Gastrocnemius medialis (tissue), 4 donors: ENCODE measurements at regions not wholly inside any gene's neighbourhood (a gene's known extent, or its start where the extent isn't known, plus 50 kb on each side); places are given as distances from the start of the nearest gene placed in this dataset.

Experiments used
- CTCF ChIP-seq, 5 experiments: fragments of 450-650 bp in 3 of 5; fragments of 200-600 bp in 2 of 5; sonication (generic) in 2 of 5; IDR thresholded peaks in 4 of 5; conservative IDR thresholded peaks in 1 of 5; 1 replicate in 4 of 5; 2 replicates in 1 of 5; pipeline ENCODE4 v1.5.1; 2016 to 2019; ENCODE audit warnings: antibody characterized with exemption in 5 of 5, mild to moderate bottlenecking in 3 of 5, moderate library complexity in 3 of 5
- POLR2A ChIP-seq, 2 donors: fragments of 450-650 bp; IDR thresholded peaks; one replicate each; pipeline ENCODE4 v1.6.1; 2017; ENCODE audit warnings: antibody characterized with exemption in 2 of 2, mild to moderate bottlenecking in 2 of 2, moderate library complexity in 2 of 2

DNA sequence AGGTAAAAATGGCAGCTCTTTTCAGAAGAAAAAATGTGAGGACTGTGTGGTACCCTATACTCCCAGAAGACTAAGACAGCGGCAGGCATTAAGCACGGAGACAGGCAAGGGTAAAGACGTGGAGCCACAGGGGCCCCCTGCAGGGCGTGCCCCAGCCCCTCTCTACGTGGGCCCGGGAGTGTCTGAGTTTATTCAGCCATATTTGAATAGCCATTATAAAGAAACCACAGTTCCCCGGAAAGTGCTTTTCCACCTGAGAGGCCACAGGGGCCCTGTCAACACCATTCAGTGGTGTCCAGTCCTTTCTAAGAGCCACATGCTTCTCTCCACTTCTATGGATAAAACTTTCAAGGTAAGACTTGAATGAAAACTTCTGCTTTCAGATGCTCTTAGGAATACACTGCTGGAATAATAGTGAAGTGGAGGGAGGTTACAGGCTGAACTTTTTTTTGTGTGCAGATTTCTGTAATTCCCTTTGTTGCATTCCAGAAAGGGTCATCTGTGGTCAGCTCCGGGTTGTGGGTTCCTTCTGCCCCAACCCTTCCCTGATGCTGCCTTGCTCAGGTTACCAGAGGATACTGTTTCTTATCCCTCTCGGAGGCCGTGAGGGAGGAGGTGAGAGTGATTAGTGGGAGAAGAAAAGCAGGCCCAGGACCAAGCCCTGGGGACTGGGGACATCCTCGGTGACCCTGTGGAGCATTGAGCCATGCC, 58.4 kb downstream of the SLC25A47 start:
- no peak for TF ChIP-seq CTCF (IDR thresholded peaks at IDR 0.05 in 4 of 5, conservative IDR thresholded peaks at IDR 0.05 in 1 of 5)
- no peak for TF ChIP-seq POLR2A (IDR thresholded peaks at IDR 0.05)
